KMS-11 (cell line): ENCODE measurements at regions not wholly inside any gene's neighbourhood (a gene's known extent, or its start where the extent isn't known, plus 50 kb on each side); places are given as distances from the start of the nearest gene placed in this dataset.

Source experiments
- H2AFZ ChIP-seq: fragments of 200-600 bp; sonication (generic); 2 replicates; pipeline ENCODE4 v1.6.1; 2016; ENCODE audit warnings: antibody characterized with exemption, mixed run types, low read depth
- H3K27ac ChIP-seq: fragments of 200-600 bp; sonication (generic); 2 replicates; pipeline ENCODE4 v1.6.1; 2016; ENCODE audit warnings: mild to moderate bottlenecking, mixed run types
- H3K27me3 ChIP-seq: fragments of 200-600 bp; sonication (generic); 2 replicates; pipeline ENCODE4 v1.6.1; 2017; ENCODE audit warnings: mild to moderate bottlenecking, low read depth, mixed run types, moderate library complexity; ENCODE audit not compliant: insufficient read depth
- H3K36me3 ChIP-seq: fragments of 200-600 bp; sonication (generic); 2 replicates; pipeline ENCODE4 v1.6.1; 2017; ENCODE audit warnings: mild to moderate bottlenecking, mixed run types; ENCODE audit not compliant: insufficient read depth
- H3K4me1 ChIP-seq: fragments of 200-600 bp; sonication (generic); 2 replicates; pipeline ENCODE4 v1.6.1; 2016; ENCODE audit warnings: mild to moderate bottlenecking, low read depth, mixed run types; ENCODE audit not compliant: poor library complexity, severe bottlenecking
- H3K4me2 ChIP-seq: fragments of 200-600 bp; sonication (generic); 2 replicates; pipeline ENCODE4 v1.7.0; 2016; ENCODE audit warnings: mild to moderate bottlenecking, mixed run types
- H3K4me3 ChIP-seq: fragments of 200-600 bp; sonication (generic); IDR thresholded peaks from 2 replicates; pipeline ENCODE4 v1.6.1; 2017; ENCODE audit warnings: low read depth, low read length, mixed read lengths; ENCODE audit not compliant: insufficient read depth
- H3K79me2 ChIP-seq: fragments of 200-600 bp; sonication (generic); 2 replicates; pipeline ENCODE4 v1.6.1; 2016; ENCODE audit warnings: low read depth, mixed run types; ENCODE audit not compliant: insufficient read depth
- H3K9ac ChIP-seq: fragments of 200-600 bp; sonication (generic); 2 replicates; pipeline ENCODE4 v1.6.1; 2016; ENCODE audit warnings: mild to moderate bottlenecking, mixed run types
- H4K20me1 ChIP-seq: fragments of 200-600 bp; sonication (generic); 2 replicates; pipeline ENCODE4 v1.6.1; 2016; ENCODE audit warnings: mild to moderate bottlenecking, mixed run types; ENCODE audit not compliant: insufficient read depth
- TF ChIP-seq, protein P1 (sequence below): fragments of 200-600 bp; sonication (generic); conservative IDR thresholded peaks from 2 replicates; pipeline ENCODE4 v1.6.1; 2017; ENCODE audit warnings: low read depth, mild to moderate bottlenecking, antibody characterized with exemption, low read length, moderate library complexity, mixed read lengths

DNA sequence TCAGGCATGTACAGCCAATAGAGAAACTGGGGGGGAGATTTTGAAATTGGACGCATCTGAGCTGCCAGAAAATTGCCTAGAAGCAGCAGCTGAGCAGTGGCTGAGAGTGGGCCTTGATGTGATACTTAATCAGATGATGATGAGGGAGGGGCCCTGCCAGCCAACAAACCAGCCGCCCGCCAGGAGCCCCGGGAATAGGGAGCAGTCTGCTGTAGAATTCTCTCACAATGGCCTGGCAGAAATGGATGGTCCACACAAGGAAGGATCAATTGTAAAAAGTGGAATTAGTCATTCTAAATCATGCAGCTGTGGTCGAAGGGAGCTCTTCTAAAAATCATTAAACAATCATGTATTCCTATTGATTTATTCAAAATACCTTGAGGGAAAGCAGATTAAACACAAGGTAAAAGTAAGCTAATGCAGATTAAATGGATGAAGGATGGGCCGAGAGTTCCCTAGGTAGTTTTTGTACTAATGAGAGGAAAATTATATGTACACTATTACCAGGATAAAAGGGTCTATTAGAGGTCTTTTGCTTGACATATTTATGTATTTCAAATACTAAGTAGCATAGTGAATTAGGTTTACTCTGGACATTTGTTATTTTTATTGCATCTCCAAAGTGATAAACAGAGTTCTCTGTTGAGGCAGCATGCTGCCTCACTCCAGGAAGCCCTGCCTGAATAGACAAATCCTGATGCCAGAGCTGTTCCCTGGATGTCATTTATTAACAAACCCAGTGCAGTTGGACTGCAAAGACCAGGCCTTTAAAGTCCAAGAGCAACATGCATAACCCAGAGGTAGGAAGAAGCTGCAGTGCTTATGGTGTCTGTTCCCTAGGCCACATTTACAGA lies 91.3 kb downstream of the NKX6-1 start:
- Histone ChIP-seq H3K4me1 (no peaks in the 10 kb centered on the region), H3K27ac (no peak overlapping the region), H4K20me1 (no peaks in the 10 kb centered on the region), H3K36me3 (no peaks in the 10 kb centered on the region), H3K4me2 (no peak overlapping the region), H2AFZ (no peak overlapping the region), H3K4me3 (no peak overlapping the region), H3K27me3 (no peaks in the 10 kb centered on the region), H3K79me2 (no peaks in the 10 kb centered on the region), H3K9ac (no peak overlapping the region)
- TF ChIP-seq, protein P1, sequence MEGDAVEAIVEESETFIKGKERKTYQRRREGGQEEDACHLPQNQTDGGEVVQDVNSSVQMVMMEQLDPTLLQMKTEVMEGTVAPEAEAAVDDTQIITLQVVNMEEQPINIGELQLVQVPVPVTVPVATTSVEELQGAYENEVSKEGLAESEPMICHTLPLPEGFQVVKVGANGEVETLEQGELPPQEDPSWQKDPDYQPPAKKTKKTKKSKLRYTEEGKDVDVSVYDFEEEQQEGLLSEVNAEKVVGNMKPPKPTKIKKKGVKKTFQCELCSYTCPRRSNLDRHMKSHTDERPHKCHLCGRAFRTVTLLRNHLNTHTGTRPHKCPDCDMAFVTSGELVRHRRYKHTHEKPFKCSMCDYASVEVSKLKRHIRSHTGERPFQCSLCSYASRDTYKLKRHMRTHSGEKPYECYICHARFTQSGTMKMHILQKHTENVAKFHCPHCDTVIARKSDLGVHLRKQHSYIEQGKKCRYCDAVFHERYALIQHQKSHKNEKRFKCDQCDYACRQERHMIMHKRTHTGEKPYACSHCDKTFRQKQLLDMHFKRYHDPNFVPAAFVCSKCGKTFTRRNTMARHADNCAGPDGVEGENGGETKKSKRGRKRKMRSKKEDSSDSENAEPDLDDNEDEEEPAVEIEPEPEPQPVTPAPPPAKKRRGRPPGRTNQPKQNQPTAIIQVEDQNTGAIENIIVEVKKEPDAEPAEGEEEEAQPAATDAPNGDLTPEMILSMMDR, result no peak

- Histone ChIP-seq H3K9ac (no peak overlapping the region), H3K27me3 (no peaks in the 10 kb centered on the region), H3K36me3 (no peaks in the 10 kb centered on the region), H3K79me2 (no peaks in the 10 kb centered on the region), H4K20me1 (no peaks in the 10 kb centered on the region), H3K4me2 (no peak overlapping the region), H3K27ac (no peak overlapping the region), H2AFZ (no peak overlapping the region), H3K4me3 (no peak overlapping the region), H3K4me1 (no peaks in the 10 kb centered on the region)
- TF ChIP-seq, protein P1, result no peak
These were observed 95.4 kb downstream of the NKX6-1 start for GRCh38 chr4:84403656-84404055.

- Histone ChIP-seq H3K36me3 (no peaks in the 10 kb centered on the region), H3K9ac (no peak overlapping the region), H3K4me1 (no peaks in the 10 kb centered on the region), H4K20me1 (no peaks in the 10 kb centered on the region), H3K4me3 (no peak overlapping the region), H3K27ac (no peak overlapping the region), H3K27me3 (no peaks in the 10 kb centered on the region), H2AFZ (no peak overlapping the region), H3K79me2 (no peaks in the 10 kb centered on the region), H3K4me2 (no peak overlapping the region)
- TF ChIP-seq, protein P1, result no peak
These were observed 97.3 kb downstream of the NKX6-1 start for GRCh38 chr4:84401701-84402306.

- no peak overlapping the region for H3K4me3 ChIP-seq
- no peak overlapping the region for H3K27ac ChIP-seq
- no peaks in the 10 kb centered on the region for H3K27me3 ChIP-seq
- no peaks in the 10 kb centered on the region for H3K36me3 ChIP-seq
- no peaks in the 10 kb centered on the region for H4K20me1 ChIP-seq
- H3K9ac ChIP-seq, result no peak overlapping the region
- no peak overlapping the region for H3K4me2 ChIP-seq
- H2AFZ ChIP-seq, result no peak overlapping the region
- TF ChIP-seq, protein P1, result no peak
- H3K79me2 ChIP-seq, result no peaks in the 10 kb centered on the region
- H3K4me1 ChIP-seq, result no peaks in the 10 kb centered on the region
These were observed 104.7 kb downstream of the NKX6-1 start for GRCh38 chr4:84394386-84394785.
